Epithelial cell of proximal tubule (primary cell): ENCODE measurements at regions not wholly inside any gene's neighbourhood (a gene's known extent, or its start where the extent isn't known, plus 50 kb on each side); places are given as distances from the start of the nearest gene placed in this dataset.
A peak's percentile ranks its signal among the peaks of the same experiment; 100 is the strongest.

ENCODE experiments used
- DNase-seq: peaks from one replicate; pipeline ENCODE4 v3.0.0-alpha.2; 2011; ENCODE audit warnings: low read depth
- H3K4me3 ChIP-seq: 2 replicates; pipeline ENCODE4 v1.5.1; 2011; ENCODE audit warnings: low read depth, mild to moderate bottlenecking, low read length
- TF ChIP-seq, protein P1 (sequence below): conservative IDR thresholded peaks from 2 replicates; pipeline ENCODE4 v1.5.1; 2012; ENCODE audit warnings: low read depth, mild to moderate bottlenecking, low read length

- H3K4me3 ChIP-seq: no peak overlapping the region
- TF ChIP-seq, protein P1, sequence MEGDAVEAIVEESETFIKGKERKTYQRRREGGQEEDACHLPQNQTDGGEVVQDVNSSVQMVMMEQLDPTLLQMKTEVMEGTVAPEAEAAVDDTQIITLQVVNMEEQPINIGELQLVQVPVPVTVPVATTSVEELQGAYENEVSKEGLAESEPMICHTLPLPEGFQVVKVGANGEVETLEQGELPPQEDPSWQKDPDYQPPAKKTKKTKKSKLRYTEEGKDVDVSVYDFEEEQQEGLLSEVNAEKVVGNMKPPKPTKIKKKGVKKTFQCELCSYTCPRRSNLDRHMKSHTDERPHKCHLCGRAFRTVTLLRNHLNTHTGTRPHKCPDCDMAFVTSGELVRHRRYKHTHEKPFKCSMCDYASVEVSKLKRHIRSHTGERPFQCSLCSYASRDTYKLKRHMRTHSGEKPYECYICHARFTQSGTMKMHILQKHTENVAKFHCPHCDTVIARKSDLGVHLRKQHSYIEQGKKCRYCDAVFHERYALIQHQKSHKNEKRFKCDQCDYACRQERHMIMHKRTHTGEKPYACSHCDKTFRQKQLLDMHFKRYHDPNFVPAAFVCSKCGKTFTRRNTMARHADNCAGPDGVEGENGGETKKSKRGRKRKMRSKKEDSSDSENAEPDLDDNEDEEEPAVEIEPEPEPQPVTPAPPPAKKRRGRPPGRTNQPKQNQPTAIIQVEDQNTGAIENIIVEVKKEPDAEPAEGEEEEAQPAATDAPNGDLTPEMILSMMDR: no peak
- no peak for DNase-seq
Measured at GRCh38 chr4:136203199-136203598, 1329.1 kb downstream of the PCDH18 start.

GRCh38 chr4:136198358-136198757 lies 1333.9 kb downstream of the PCDH18 start:
- TF ChIP-seq, protein P1: no peak
- no peak for DNase-seq
- no peak overlapping the region for H3K4me3 ChIP-seq

- DNase-seq: no peak
- no peak overlapping the region for H3K4me3 ChIP-seq
- TF ChIP-seq, protein P1: no peak
Measured at GRCh38 chr4:136194962-136195361, 1337.3 kb downstream of the PCDH18 start.

- TF ChIP-seq, protein P1: no peak
- DNase-seq: no peak
- H3K4me3 ChIP-seq: no peak overlapping the region
Measured at GRCh38 chr4:136186650-136187049, 1345.6 kb downstream of the PCDH18 start.

- TF ChIP-seq, protein P1: peak; percentile 11
- H3K4me3 ChIP-seq: no peak overlapping the region
Measured at GRCh38 chr4:136183513-136183912, 1348.8 kb downstream of the PCDH18 start.

DNA sequence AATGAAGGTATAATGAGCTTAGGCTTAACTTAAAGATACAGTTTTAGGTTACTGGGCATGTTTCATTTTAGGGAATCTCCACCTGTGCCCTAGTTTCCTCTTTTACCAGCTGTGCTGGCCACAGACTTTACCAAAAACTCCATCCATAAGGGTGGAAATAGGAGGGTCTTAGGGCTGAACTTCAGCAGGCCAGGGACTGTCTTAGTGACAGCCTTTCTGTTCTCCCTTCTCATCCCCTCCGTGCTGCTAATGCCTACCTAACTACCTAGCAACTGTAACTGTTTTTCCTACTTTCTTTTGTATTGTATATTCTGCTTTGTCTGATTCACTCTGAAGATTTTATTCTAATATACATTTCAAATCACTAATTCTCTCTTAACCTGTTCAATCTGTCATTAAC lies 1375.3 kb downstream of the PCDH18 start:
- no peak overlapping the region for H3K4me3 ChIP-seq
- TF ChIP-seq, protein P1: no peak

More at GRCh38 chr4:136183513-136183912, 1348.8 kb downstream of the PCDH18 start:
- no peak for DNase-seq

GRCh38 chr4:136150046-136150445 lies 1382.2 kb downstream of the PCDH18 start:
- no peak overlapping the region for H3K4me3 ChIP-seq
- TF ChIP-seq, protein P1: no peak
- DNase-seq: no peak

More for the DNA sequence above, 1375.3 kb downstream of the PCDH18 start:
- DNase-seq: no peak
